ENCODE measurements at regions not wholly inside any gene's neighbourhood (a gene's known extent, or its start where the extent isn't known, plus 50 kb on each side); places are given as distances from the start of the nearest gene placed in this dataset.
"Not testable (repeated sequence)": the region's sequence is repeated elsewhere in the genome, so short reads cannot be mapped to it uniquely, and the experiment has no call there.

DNA sequence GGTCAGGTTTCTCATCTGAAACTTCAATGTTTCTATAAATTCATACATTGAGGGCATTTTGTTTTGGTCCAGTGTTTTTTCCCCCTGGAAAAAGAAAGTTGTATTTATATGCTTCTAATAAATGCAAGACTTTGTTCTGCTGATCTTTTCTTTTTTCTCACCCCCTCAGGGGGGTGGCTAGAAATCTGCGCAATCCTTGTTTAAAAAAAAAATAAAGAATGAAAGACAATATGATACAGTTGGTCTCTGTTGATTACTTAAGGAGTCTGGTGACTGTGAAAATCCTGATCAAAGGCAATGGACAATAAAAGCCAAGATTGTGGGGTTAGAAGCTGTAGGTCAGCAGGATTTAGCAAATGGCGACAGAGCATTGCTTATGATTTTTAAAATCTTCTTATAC lies 180.5 kb downstream of the KIT start:
- DNase-seq (no peak), ATAC-seq (no peak)
- intact Hi-C loops (cut with DNase I) = no loop called here
- TF ChIP-seq, protein P1, sequence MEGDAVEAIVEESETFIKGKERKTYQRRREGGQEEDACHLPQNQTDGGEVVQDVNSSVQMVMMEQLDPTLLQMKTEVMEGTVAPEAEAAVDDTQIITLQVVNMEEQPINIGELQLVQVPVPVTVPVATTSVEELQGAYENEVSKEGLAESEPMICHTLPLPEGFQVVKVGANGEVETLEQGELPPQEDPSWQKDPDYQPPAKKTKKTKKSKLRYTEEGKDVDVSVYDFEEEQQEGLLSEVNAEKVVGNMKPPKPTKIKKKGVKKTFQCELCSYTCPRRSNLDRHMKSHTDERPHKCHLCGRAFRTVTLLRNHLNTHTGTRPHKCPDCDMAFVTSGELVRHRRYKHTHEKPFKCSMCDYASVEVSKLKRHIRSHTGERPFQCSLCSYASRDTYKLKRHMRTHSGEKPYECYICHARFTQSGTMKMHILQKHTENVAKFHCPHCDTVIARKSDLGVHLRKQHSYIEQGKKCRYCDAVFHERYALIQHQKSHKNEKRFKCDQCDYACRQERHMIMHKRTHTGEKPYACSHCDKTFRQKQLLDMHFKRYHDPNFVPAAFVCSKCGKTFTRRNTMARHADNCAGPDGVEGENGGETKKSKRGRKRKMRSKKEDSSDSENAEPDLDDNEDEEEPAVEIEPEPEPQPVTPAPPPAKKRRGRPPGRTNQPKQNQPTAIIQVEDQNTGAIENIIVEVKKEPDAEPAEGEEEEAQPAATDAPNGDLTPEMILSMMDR (IDR thresholded peaks at IDR 0.05) = no peak
- Histone ChIP-seq H3K36me3 (no peaks in the 10 kb centered on the region), H3K4me1 (no peaks in the 10 kb centered on the region), H3K27me3 (ENCODE audit: low read depth) (no peaks in the 10 kb centered on the region), H3K27ac (no peak overlapping the region), H3K4me3 (no peak overlapping the region), H3K9me3 (no peaks in the 10 kb centered on the region)

DNA sequence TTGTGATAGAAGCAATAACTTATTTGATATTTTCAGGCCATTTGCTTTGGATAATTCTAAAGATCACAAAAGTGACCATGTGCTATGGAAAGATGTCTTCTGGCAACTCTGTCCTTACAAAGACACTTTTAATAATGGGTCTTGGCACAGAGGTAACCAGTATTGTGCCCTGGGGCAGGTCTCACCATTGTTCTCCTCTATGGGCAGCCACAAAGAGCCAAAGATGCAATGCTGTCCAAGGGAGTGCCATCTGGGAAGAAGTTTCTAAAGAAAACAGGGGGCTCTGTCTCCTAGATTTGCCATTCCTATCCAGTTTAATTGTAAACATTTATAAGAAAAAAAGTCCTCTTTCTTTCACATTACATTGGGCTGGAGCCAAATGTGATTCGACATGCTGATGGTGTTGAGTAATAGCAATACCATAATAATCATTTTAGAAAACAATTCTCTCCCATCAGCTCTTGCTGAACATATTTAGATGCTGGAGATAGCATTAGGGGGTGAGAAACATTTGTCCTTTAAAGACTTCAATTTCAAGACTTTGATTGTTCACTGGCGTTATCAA lies 179.9 kb downstream of the KIT start:
- TF ChIP-seq, protein P1 (IDR thresholded peaks at IDR 0.05) = no peak
- Histone ChIP-seq H3K36me3 (no peaks in the 10 kb centered on the region), H3K27me3 (ENCODE audit: low read depth) (no peaks in the 10 kb centered on the region), H3K27ac (no peak overlapping the region), H3K9me3 (no peaks in the 10 kb centered on the region), H3K4me1 (no peaks in the 10 kb centered on the region), H3K4me3 (no peak overlapping the region)
- intact Hi-C loops (cut with DNase I) = no loop called here
- ATAC-seq = no peak
- DNase-seq = no peak

DNA sequence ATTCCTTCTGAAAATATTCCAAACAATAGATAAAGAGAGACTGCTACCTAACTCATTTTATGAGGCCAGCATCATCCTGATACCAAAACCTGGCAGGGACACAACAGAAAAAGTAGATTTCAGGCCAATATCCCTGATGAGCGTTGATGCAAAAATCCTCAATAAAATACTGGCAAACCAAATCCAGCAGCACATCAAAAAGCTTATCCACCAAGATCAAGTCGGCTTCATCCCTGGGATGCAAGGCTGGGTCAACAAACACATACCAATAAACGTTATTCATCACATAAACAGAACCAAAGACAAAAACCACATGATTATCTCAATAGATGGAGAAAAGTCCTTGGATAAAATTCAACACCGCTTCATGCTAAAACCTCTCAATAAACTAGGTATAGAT lies 170.6 kb downstream of the KIT start:
- H3K27me3 ChIP-seq (ENCODE audit: low read depth); H3K4me3 ChIP-seq; DNase-seq; H3K27ac ChIP-seq; H3K9me3 ChIP-seq; H3K36me3 ChIP-seq; ATAC-seq; H3K4me1 ChIP-seq; intact Hi-C loops (cut with DNase I): not testable (repeated sequence)

DNA sequence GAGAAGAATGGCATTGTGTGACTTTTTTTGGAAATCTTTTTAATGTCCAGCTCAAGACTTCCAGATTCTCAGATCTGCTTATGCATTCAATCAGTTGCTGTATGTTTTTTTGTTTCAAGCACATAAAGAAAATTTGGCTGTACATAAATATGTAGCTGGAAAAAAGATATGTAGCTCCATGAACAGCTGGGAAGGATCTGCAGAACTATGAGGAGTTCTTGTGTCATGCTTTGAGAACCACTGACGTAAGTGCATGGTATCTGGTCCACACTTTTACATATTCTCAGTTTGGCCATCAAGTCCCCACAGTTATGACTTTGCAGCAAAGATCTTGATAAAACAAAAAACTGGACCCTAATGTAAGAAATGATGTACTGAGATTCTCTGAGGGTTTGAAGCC lies 165.9 kb downstream of the KIT start:
- ATAC-seq = no peak
- Histone ChIP-seq H3K4me1 (no peaks in the 10 kb centered on the region), H3K4me3 (no peak overlapping the region), H3K9me3 (no peaks in the 10 kb centered on the region), H3K27ac (no peak overlapping the region), H3K36me3 (no peaks in the 10 kb centered on the region), H3K27me3 (ENCODE audit: low read depth) (no peaks in the 10 kb centered on the region)
- TF ChIP-seq, protein P1 (IDR thresholded peaks at IDR 0.05) = no peak
- no peak for DNase-seq
- intact Hi-C loops (cut with DNase I) = no loop called here

DNA sequence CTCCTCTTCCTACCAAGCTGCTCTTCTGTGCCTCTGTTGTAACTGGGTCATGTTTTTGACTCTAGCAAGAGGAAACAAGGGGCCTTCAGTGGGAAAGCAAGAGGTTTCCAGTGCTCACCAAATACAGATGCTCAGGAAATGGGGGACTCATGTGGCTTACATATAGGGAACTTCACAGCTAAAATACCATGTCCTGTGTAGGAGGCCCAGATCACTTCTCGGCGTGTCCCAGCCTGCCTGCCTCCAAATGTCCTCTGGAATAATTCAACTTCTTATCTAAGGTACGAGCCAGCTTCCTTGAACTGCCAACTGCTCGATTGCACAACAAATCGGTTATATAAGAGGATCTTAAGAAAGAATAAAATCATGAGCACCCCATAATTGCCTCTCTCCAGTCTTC lies 161.3 kb downstream of the KIT start:
- H3K4me3 ChIP-seq = no peak overlapping the region
- no peaks in the 10 kb centered on the region for H3K4me1 ChIP-seq
- H3K9me3 ChIP-seq = peaks cover 5% of the 10 kb centered on the region
- no peaks in the 10 kb centered on the region for H3K36me3 ChIP-seq
- no peak for ATAC-seq
- TF ChIP-seq, protein P1 (IDR thresholded peaks at IDR 0.05) = no peak
- intact Hi-C loops (cut with DNase I) = no loop called here
- no peak for DNase-seq
- H3K27ac ChIP-seq = no peak overlapping the region
- H3K27me3 ChIP-seq (ENCODE audit: low read depth) = no peaks in the 10 kb centered on the region

DNA sequence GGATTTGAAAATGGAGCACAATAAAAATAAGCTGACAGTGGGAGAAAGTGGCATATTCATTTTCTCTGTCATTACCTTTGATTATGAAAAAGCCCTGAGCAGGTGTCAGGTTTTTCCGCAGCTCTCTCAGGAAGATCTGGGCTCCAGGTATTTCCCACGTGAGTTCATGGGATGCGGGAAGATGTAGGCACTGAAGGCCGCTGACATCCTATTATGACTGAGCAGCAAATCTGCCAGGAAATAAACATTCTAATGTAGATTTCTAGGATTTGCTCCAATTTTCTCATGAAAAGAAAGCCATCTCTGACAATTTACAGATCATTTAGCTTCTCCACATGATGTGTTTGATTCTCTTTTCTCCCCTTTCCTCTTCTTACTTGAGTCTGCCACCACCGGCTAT lies 160.7 kb downstream of the KIT start:
- Histone ChIP-seq H3K9me3 (peaks cover 5% of the 10 kb centered on the region), H3K4me1 (no peaks in the 10 kb centered on the region), H3K36me3 (no peaks in the 10 kb centered on the region), H3K27me3 (ENCODE audit: low read depth) (no peaks in the 10 kb centered on the region), H3K4me3 (no peak overlapping the region), H3K27ac (no peak overlapping the region)
- DNase-seq = no peak
- no peak for ATAC-seq
- TF ChIP-seq, protein P1 (IDR thresholded peaks at IDR 0.05) = no peak
- intact Hi-C loops (cut with DNase I) = no loop called here

All from lower lobe of right lung (tissue), 2 donors.